GM21381 (cell line): ENCODE measurements at regions not wholly inside any gene's neighbourhood (a gene's known extent, or its start where the extent isn't known, plus 50 kb on each side); places are given as distances from the start of the nearest gene placed in this dataset.

Experiments
- ATAC-seq: cut with Tn5 transposase; IDR thresholded peaks from one replicate; pipeline ENCODE4 v1.9.1; 2021; ENCODE audit warnings: mild to moderate bottlenecking, moderate library complexity; ENCODE audit not compliant: unreplicated experiment

GRCh38 chr20:21902391-21902790 is 196.9 kb downstream of the PAX1 start:
- no peak for ATAC-seq

- ATAC-seq = no peak
Observed at GRCh38 chr20:21901470-21902275, 196.2 kb downstream of the PAX1 start.

GRCh38 chr20:21900431-21900830 is 195.0 kb downstream of the PAX1 start:
- ATAC-seq = no peak

- ATAC-seq = no peak
Observed at GRCh38 chr20:21874921-21875320, 169.5 kb downstream of the PAX1 start.

- no peak for ATAC-seq
Observed at GRCh38 chr20:21874127-21874526, 168.7 kb downstream of the PAX1 start.

GRCh38 chr20:21873291-21873690 is 167.8 kb downstream of the PAX1 start:
- no peak for ATAC-seq

- ATAC-seq = no peak
Observed at GRCh38 chr20:21867811-21868210, 162.3 kb downstream of the PAX1 start.

GRCh38 chr20:21867353-21867752 is 161.9 kb downstream of the PAX1 start:
- ATAC-seq = no peak

GRCh38 chr20:21862956-21863355 is 157.5 kb downstream of the PAX1 start:
- ATAC-seq = no peak

GRCh38 chr20:21862259-21862946 is 156.9 kb downstream of the PAX1 start:
- no peak for ATAC-seq

- no peak for ATAC-seq
Observed at GRCh38 chr20:21840991-21841390, 135.5 kb downstream of the PAX1 start.

GRCh38 chr20:21839982-21840381 is 134.5 kb downstream of the PAX1 start:
- ATAC-seq = no peak

GRCh38 chr20:21836346-21836745 is 130.9 kb downstream of the PAX1 start:
- no peak for ATAC-seq

GRCh38 chr20:21835042-21835441 is 129.6 kb downstream of the PAX1 start:
- ATAC-seq = no peak

GRCh38 chr20:21832442-21833385 is 127.2 kb downstream of the PAX1 start:
- ATAC-seq = no peak

- no peak for ATAC-seq
Observed at GRCh38 chr20:21826976-21827375, 121.5 kb downstream of the PAX1 start.

GRCh38 chr20:21821358-21821757 is 115.9 kb downstream of the PAX1 start:
- no peak for ATAC-seq

GRCh38 chr20:21820688-21821087 is 115.2 kb downstream of the PAX1 start:
- no peak for ATAC-seq

GRCh38 chr20:21820045-21820444 is 114.6 kb downstream of the PAX1 start:
- no peak for ATAC-seq

GRCh38 chr20:21812379-21812778 is 106.9 kb downstream of the PAX1 start:
- ATAC-seq = no peak

- no peak for ATAC-seq
Observed at GRCh38 chr20:21809961-21810523, 104.6 kb downstream of the PAX1 start.
